ENCODE measurements at regions not wholly inside any gene's neighbourhood (a gene's known extent, or its start where the extent isn't known, plus 50 kb on each side); places are given as distances from the start of the nearest gene placed in this dataset.

DNA sequence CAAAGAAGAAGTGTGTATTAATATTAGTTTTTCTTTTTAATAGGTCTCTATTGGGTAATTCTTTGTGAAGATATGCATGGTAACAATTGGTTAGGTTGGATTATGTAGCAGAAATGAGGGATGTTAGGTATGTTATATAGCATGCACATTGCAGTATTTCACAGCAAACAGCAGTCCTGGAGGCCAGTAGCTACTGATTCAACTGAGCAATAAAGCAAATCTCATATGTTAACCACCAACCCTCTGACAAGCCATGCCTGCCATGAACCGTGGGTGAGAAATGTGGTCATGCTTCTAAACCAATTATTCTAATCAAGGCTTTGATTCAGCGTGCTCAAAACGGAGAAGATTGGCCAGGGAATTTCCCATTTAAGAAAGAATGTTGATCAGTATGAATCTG, 313.0 kb upstream of the CDH6 start:
- Histone ChIP-seq H3K14ac (ENCODE audit: insufficient read length) (no peak overlapping the region), H3K9ac (replicated peaks in 1 of 4; ENCODE audit: extremely low read depth in 1 of 4, low read depth in 3 of 4, low read length in 3 of 4) (no peak overlapping the region), H3K9me3 (ENCODE audit: insufficient read depth in 2 of 2, low read depth in 1 of 2, low read length in 1 of 2) (0 out of 4 replicates have a peak, but pooled peaks cover 0 to 2% of the 10 kb centered on the region in 2 experiments), H2AK5ac (ENCODE audit: low read depth, low read length) (no peak overlapping the region), H3K23me2 (ENCODE audit: low read depth, low read length) (no peaks in the 10 kb centered on the region; the same call in 1 of the 2 replicates), H3K23ac (ENCODE audit: insufficient read length) (no peak overlapping the region), H3K79me2 (ENCODE audit: control insufficient read depth in 1 of 2, insufficient read depth in 2 of 2, low read length in 2 of 2) (no peaks in the 10 kb centered on the region), H2BK12ac (ENCODE audit: low read depth, low read length) (no peak overlapping the region), H2AFZ (ENCODE audit: low read length) (no peak overlapping the region), H3K4me2 (ENCODE audit: insufficient read depth in 1 of 2, low read depth in 2 of 2, low read length in 2 of 2) (no peak overlapping the region), H3K4me3 (ENCODE audit: extremely low read depth in 1 of 4, insufficient read depth in 2 of 4, low read depth in 3 of 4, low read length in 4 of 4) (no peak overlapping the region), H3K36me3 (ENCODE audit: control insufficient read depth in 2 of 4, insufficient read depth in 4 of 4, low read length in 3 of 4) (no peaks in the 10 kb centered on the region), H4K8ac (ENCODE audit: extremely low read depth, insufficient read depth, low read length) (no peak overlapping the region), H3K18ac (ENCODE audit: extremely low read depth, low read length) (no peak overlapping the region), H3K4me1 (replicated peaks in 1 of 4; ENCODE audit: control insufficient read depth in 3 of 4, insufficient read depth in 4 of 4, low read length in 3 of 4) (no peaks in the 10 kb centered on the region), H3K79me1 (ENCODE audit: low read depth, low read length) (no peaks in the 10 kb centered on the region), H2BK20ac (ENCODE audit: low read length) (no peak overlapping the region), H3K27me3 (replicated peaks in 1 of 4; ENCODE audit: control insufficient read depth in 3 of 4, extremely low read depth in 1 of 4, insufficient read depth in 3 of 4, low read length in 3 of 4) (no peaks in the 10 kb centered on the region), H4K20me1 (replicated peaks in 1 of 2; ENCODE audit: control insufficient read depth in 1 of 2, insufficient read depth in 2 of 2, low read length in 2 of 2) (no peaks in the 10 kb centered on the region), H2BK15ac (ENCODE audit: low read length) (no peak overlapping the region), H2BK5ac (ENCODE audit: low read depth, low read length) (no peak overlapping the region), H4K5ac (ENCODE audit: insufficient read length, low read depth, low read length) (no peak overlapping the region), H4K91ac (replicated peaks; ENCODE audit: insufficient read length, low read length) (no peak overlapping the region), H3K27ac (ENCODE audit: low read depth, low read length) (no peak overlapping the region), H2BK120ac (replicated peaks; ENCODE audit: low read depth, low read length) (no peak overlapping the region), H3K4ac (replicated peaks; ENCODE audit: insufficient read length, low read depth, low read length) (no peak overlapping the region), H3K56ac (replicated peaks; ENCODE audit: insufficient read length, low read depth, low read length) (no peak overlapping the region)
- 95% methylated on average over 3 of the region's 3 CpGs; no CpG with 5 or more reads in 1 of the 2 experiments for WGBS, 2 experiments (ENCODE audit: extremely low coverage in 1 of 2, insufficient coverage in 1 of 2, insufficient read length in 1 of 2, insufficient replicate concordance in 2 of 2, low coverage in 1 of 2, low lambda C conversion rate in 2 of 2, missing lambda C conversion rate in 1 of 2)
- FAIRE-seq (no peak), DNase-seq (ENCODE audit: low read depth in 1 of 2, low spot score in 2 of 2) (no peak)
- CTCF ChIA-PET (ENCODE audit: partially characterized antibody): no interaction called here
- POLR2A ChIA-PET (ENCODE audit: partially characterized antibody): no interaction called here
- TF ChIP-seq POU5F1 (IDR thresholded peaks at IDR 0.05; ENCODE audit: low read depth, low read length) (no peak), RXRA (IDR thresholded peaks at IDR 0.05; ENCODE audit: insufficient read depth, low read depth, low read length) (no peak), POLR2A (IDR thresholded peaks at IDR 0.05; ENCODE audit: control extremely low read depth in 1 of 2, low read depth in 2 of 2, low read length in 2 of 2) (no peak), CBX5 (IDR thresholded peaks at IDR 0.05; ENCODE audit: low read depth, low read length) (no peak), SP4 (IDR thresholded peaks at IDR 0.05; ENCODE audit: low read length) (no peak), EGR1 (IDR thresholded peaks at IDR 0.05; ENCODE audit: borderline replicate concordance, low read depth, low read length) (no peak), TCF12 (IDR thresholded peaks at IDR 0.05; ENCODE audit: low read depth, low read length) (no peak), SP2 (IDR thresholded peaks at IDR 0.05; ENCODE audit: low read length) (no peak), KDM5A (IDR thresholded peaks at IDR 0.05; ENCODE audit: low read length) (no peak), RFX5 (IDR thresholded peaks at IDR 0.05; ENCODE audit: borderline replicate concordance, low read depth, low read length) (no peak), NANOG (IDR thresholded peaks at IDR 0.05; ENCODE audit: insufficient read depth, low read depth, low read length, poor library complexity, severe bottlenecking) (no peak), SUZ12 (IDR thresholded peaks at IDR 0.05; ENCODE audit: low read length) (no peak), SIX5 (IDR thresholded peaks at IDR 0.05; ENCODE audit: low read depth, low read length) (no peak)
- TF ChIP-seq, protein P1, sequence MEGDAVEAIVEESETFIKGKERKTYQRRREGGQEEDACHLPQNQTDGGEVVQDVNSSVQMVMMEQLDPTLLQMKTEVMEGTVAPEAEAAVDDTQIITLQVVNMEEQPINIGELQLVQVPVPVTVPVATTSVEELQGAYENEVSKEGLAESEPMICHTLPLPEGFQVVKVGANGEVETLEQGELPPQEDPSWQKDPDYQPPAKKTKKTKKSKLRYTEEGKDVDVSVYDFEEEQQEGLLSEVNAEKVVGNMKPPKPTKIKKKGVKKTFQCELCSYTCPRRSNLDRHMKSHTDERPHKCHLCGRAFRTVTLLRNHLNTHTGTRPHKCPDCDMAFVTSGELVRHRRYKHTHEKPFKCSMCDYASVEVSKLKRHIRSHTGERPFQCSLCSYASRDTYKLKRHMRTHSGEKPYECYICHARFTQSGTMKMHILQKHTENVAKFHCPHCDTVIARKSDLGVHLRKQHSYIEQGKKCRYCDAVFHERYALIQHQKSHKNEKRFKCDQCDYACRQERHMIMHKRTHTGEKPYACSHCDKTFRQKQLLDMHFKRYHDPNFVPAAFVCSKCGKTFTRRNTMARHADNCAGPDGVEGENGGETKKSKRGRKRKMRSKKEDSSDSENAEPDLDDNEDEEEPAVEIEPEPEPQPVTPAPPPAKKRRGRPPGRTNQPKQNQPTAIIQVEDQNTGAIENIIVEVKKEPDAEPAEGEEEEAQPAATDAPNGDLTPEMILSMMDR (IDR thresholded peaks at IDR 0.05; ENCODE audit: control extremely low read depth in 1 of 3, insufficient read depth in 1 of 3, low read depth in 1 of 3, low read length in 3 of 3): no peak

Measured in H1 (cell line).